ENCODE measurements at regions not wholly inside any gene's neighbourhood (a gene's known extent, or its start where the extent isn't known, plus 50 kb on each side); places are given as distances from the start of the nearest gene placed in this dataset.
A peak's percentile ranks its signal among the peaks of the same experiment; 100 is the strongest.
"Not testable (repeated sequence)": the region's sequence is repeated elsewhere in the genome, so short reads cannot be mapped to it uniquely, and the experiment has no call there.

- DNase-seq (ENCODE audit: extremely low read depth in 1 of 11, low read depth in 9 of 11, low spot score in 4 of 11) = no peak
Observed at GRCh38 chr12:75622492-75622891, 111.1 kb upstream of the KRR1 start.

- not testable (repeated sequence) for DNase-seq (ENCODE audit: extremely low read depth in 1 of 11, low read depth in 9 of 11, low spot score in 4 of 11)
Observed at GRCh38 chr12:75614396-75614795, 103.0 kb upstream of the KRR1 start.

- DNase-seq (ENCODE audit: extremely low read depth in 1 of 11, low read depth in 9 of 11, low spot score in 4 of 11) = no peak
Observed at GRCh38 chr12:75613981-75614380, 102.6 kb upstream of the KRR1 start.

- no peak for DNase-seq (ENCODE audit: extremely low read depth in 1 of 11, low read depth in 9 of 11, low spot score in 4 of 11)
Observed at GRCh38 chr12:75611041-75611440, 99.6 kb upstream of the KRR1 start.

GRCh38 chr12:75606956-75607355 lies 95.5 kb upstream of the KRR1 start:
- DNase-seq (ENCODE audit: extremely low read depth in 1 of 11, low read depth in 9 of 11, low spot score in 4 of 11) = no peak

GRCh38 chr12:75606151-75606550 lies 94.7 kb upstream of the KRR1 start:
- no peak for DNase-seq (ENCODE audit: extremely low read depth in 1 of 11, low read depth in 9 of 11, low spot score in 4 of 11)

GRCh38 chr12:75603475-75603874 lies 92.1 kb upstream of the KRR1 start:
- DNase-seq (ENCODE audit: extremely low read depth in 1 of 11, low read depth in 9 of 11, low spot score in 4 of 11) = no peak

GRCh38 chr12:75602106-75602505 lies 90.7 kb upstream of the KRR1 start:
- DNase-seq (ENCODE audit: extremely low read depth in 1 of 11, low read depth in 9 of 11, low spot score in 4 of 11) = no peak

GRCh38 chr12:75600146-75600545 lies 88.7 kb upstream of the KRR1 start:
- DNase-seq (ENCODE audit: extremely low read depth in 1 of 11, low read depth in 9 of 11, low spot score in 4 of 11) = no peak

GRCh38 chr12:75599061-75599460 lies 87.7 kb upstream of the KRR1 start:
- peak in 1 of 11 donors; percentile 7 for DNase-seq (ENCODE audit: extremely low read depth in 1 of 11, low read depth in 9 of 11, low spot score in 4 of 11)

GRCh38 chr12:75596406-75596805 lies 85.0 kb upstream of the KRR1 start:
- no peak for DNase-seq (ENCODE audit: extremely low read depth in 1 of 11, low read depth in 9 of 11, low spot score in 4 of 11)

- no peak for DNase-seq (ENCODE audit: extremely low read depth in 1 of 11, low read depth in 9 of 11, low spot score in 4 of 11)
Observed at GRCh38 chr12:75592638-75593335, 81.4 kb upstream of the KRR1 start.

- no peak for DNase-seq (ENCODE audit: extremely low read depth in 1 of 11, low read depth in 9 of 11, low spot score in 4 of 11)
Observed at GRCh38 chr12:75592086-75592485, 80.7 kb upstream of the KRR1 start.

GRCh38 chr12:75591628-75592027 lies 80.2 kb upstream of the KRR1 start:
- peak in 4 of 11 donors; percentile 10 to 31 (median 24) for DNase-seq (ENCODE audit: extremely low read depth in 1 of 11, low read depth in 9 of 11, low spot score in 4 of 11)

GRCh38 chr12:75589801-75590200 lies 78.4 kb upstream of the KRR1 start:
- no peak for DNase-seq (ENCODE audit: extremely low read depth in 1 of 11, low read depth in 9 of 11, low spot score in 4 of 11)

GRCh38 chr12:75587340-75588106 lies 76.1 kb upstream of the KRR1 start:
- no peak for DNase-seq (ENCODE audit: extremely low read depth in 1 of 11, low read depth in 9 of 11, low spot score in 4 of 11)

GRCh38 chr12:75585330-75585729 lies 73.9 kb upstream of the KRR1 start:
- no peak for DNase-seq (ENCODE audit: extremely low read depth in 1 of 11, low read depth in 9 of 11, low spot score in 4 of 11)

GRCh38 chr12:75583355-75583754 lies 71.9 kb upstream of the KRR1 start:
- no peak for DNase-seq (ENCODE audit: extremely low read depth in 1 of 11, low read depth in 9 of 11, low spot score in 4 of 11)

- DNase-seq (ENCODE audit: extremely low read depth in 1 of 11, low read depth in 9 of 11, low spot score in 4 of 11) = no peak
Observed at GRCh38 chr12:75581515-75581914, 70.1 kb upstream of the KRR1 start.

- DNase-seq (ENCODE audit: extremely low read depth in 1 of 11, low read depth in 9 of 11, low spot score in 4 of 11) = no peak
Observed at GRCh38 chr12:75579552-75579951, 68.1 kb upstream of the KRR1 start.

GRCh38 chr12:75578546-75578945 lies 67.1 kb upstream of the KRR1 start:
- DNase-seq (ENCODE audit: extremely low read depth in 1 of 11, low read depth in 9 of 11, low spot score in 4 of 11) = no peak
